Umbilical cord (tissue), 1 donor: ENCODE measurements at regions not wholly inside any gene's neighbourhood (a gene's known extent, or its start where the extent isn't known, plus 50 kb on each side); places are given as distances from the start of the nearest gene placed in this dataset.
"Not testable (repeated sequence)": the region's sequence is repeated elsewhere in the genome, so short reads cannot be mapped to it uniquely, and the experiment has no call there.

ENCODE experiments used
- DNase-seq: peaks from one replicate; pipeline ENCODE4 v3.0.0-alpha.2; 2015; ENCODE audit warnings: low spot score

DNA sequence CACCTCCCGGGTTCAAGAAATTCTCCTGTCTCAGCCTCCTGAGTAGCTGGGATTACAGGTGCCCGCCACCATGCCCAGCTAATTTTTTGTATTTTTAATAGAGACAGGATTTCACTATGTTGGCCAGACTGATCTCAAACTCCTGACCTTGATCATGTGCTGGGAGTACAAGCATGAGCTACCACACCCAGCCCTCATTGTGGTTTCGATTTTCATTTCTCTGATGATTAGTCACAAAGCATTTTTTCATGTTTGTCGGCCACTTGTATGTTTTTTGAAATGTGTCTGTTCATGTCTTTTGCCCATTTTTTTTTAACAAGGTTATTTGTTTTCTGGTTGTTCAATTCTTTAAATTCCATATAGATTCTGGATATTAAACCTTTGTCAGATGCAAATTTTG is 138.2 kb upstream of the MSX2 start:
- DNase-seq = not testable (repeated sequence)

DNA sequence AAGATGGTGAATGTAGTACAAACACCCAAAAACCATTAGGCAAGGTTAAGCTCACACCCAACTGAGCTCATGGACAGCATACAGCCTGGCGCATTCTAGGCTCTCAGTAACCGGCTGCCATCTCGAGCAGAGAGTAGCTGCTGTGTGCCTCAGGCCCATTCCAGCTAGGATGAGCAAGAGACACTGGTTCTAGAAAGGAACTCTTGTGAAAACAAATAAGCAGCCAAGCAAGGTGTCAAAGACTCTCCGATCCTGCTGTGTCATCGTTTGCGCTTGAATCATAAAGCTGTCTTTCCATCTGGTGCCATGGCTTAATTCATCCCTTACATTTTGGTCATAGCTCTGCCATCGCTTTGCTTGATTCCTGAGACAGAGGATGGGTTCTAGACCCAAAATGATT is 135.4 kb upstream of the MSX2 start:
- DNase-seq = no peak

DNA sequence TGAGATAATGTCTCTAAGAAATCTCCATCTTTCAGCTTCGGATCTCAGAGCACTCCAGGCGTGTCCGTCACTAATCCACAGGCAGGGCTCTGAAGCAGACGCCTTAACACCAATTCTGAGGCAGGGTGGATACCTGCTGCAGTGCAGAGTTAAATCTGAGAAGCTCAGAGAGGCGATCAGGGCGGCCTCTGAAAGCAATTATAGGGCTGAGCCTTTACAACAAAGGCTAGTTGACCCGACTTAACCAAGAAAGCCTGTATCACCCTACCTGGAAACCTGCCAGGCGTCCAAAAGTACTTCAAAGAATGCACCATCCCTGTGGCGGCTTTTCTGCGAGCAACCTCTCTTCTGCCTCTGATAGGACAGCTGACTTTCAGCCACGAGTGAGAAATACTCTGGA is 134.8 kb upstream of the MSX2 start:
- DNase-seq = no peak

DNA sequence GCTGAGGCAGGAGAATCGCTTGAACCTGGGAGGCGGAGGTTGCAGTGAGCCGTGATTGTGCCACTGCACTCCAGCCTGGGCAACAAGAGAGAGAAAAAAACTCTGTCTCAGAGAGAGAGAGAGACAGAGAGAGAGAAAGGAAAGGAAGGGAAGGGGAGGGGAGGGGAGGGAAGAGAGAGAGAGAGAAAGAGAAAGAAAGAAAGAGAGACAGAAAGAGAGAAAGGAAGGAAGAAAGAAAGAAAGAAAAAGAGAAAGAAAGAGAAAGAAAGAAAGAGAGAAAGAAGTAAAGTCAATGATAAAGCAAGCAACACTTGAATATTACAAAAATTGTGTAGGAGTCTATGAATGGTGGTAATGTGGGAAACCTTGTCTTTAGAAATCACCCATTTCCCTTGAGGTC is 133.6 kb upstream of the MSX2 start:
- no peak for DNase-seq

DNA sequence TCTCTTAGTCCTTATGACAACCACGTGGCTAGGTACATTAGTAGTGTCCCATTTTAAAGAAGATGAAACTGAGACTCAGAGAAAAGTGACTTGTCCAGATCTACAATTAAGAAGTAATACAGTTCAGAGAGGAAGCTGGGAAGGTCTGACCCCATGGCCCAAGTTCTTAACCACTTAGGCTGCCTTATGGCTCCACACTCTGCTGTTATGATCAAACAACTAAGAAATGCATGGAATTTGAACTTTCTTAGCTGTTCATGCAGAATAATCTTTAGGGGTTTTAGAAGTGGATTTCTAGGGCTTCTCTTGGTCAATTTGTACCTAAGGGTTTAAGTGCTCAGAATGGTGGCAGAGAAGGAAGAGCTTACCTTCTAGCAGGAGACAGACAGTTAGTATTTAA is 128.0 kb upstream of the MSX2 start:
- DNase-seq = peak; percentile 69

DNA sequence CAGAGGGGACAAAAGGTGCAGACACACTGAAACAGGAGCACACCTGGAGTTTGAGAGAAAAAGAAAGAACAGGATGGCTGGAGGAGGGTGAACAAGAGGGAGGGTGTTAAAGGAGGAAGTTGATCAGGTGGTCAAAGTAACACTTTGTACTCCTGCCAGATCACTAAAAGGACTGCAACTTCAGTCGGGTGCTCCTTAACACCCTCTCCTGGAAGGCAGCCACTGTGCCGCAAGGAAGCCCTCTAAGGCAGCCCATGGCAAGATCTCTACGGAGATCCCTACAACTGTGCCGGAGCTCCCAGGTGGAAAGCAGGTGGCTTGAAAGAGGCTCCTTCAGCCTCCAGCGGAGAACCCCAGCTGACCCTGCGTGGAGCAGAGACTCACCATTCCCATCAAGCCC is 124.4 kb upstream of the MSX2 start:
- DNase-seq = no peak

DNA sequence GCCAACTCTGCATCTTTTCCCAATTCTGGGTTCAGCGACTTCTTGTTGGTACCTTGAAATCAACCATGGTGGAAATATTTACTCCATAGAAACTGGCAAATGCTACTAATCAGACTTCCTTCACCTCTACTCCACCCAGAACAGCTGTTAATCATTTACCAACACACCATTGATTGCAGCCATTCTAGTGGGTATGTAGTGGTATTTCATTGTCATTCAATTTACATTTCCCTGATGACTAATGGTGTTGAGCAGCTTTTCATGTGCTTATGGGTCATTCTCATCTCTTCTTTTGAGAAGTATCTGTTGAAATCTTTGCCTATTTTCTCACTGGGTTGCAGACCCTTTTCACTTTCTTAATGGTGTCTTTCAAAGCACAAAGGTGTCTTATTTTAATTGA is 122.4 kb upstream of the MSX2 start:
- no peak for DNase-seq

DNA sequence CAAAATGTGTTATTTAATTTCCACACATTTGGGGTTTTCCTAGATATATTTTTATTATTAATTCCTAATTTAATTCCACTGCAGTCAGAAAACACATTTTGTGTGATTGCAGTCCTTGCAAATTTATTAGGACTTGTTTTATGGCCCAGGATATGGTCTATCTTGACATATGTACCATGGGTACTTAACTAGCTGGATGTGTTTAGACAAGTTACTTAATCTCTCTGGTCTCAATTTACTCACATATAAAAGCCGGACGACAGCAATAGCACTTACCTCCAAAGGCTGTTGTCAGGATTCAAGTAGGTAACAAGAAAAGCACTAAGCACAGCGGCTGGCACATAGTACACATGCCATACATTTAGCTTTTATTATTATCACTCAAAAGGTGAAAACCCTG is 118.2 kb upstream of the MSX2 start:
- no peak for DNase-seq

DNA sequence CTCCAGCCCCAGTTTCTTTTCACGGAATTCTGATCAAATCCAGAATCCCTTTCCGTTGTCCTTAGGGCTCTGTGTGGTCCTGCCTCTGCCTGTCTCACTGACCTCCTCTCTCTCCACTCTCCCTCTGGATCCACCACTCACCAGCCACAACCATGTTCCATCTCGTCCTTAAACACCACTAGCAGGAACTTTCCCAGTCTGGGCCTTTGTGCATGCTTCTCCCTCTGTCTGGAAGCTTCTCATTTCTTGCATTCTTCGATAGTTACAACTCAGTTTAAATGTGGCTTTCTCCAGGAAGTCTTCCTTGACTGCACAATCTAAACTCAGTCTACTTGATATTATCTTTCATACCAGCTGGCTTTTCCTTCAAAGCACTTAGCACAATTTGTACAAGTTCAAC is 117.7 kb upstream of the MSX2 start:
- DNase-seq = no peak

DNA sequence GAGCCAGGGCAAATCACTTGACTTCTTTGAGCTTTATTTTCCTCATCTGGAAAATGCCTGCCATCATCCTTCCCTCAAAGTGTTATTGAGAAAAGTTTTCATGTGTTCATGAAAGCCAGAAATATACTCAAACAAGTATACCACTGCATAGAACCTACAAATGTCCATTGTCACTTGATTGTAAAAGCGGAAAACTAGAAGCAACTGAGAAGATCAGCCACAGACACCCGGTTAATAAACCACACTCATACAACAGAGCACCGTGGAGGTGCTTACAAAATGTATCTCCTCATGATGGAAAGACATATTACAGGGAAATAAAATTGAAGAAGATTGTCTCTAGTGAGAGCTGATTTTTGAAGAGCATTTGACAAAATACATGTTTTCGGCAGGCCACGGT is 117.2 kb upstream of the MSX2 start:
- no peak for DNase-seq

DNA sequence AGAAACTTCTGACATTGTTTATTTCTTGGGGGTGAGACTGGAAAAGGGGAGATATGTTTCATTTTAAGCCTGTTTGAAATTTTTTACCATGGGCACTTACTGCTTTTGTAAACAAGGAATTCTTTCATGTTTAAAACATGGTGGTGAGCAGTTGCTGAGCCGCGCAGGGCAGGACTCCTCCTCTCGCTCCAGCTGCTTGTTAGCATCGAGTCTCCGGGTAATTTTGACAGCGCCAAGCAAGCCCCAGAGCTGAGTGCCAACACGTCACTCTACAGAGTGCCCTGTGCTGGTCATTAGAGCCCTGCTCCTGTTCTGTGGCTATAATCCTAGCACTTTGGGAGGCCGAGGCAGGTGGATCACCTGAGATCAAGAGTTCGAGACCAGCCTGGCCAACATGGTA is 116.5 kb upstream of the MSX2 start:
- DNase-seq = no peak

DNA sequence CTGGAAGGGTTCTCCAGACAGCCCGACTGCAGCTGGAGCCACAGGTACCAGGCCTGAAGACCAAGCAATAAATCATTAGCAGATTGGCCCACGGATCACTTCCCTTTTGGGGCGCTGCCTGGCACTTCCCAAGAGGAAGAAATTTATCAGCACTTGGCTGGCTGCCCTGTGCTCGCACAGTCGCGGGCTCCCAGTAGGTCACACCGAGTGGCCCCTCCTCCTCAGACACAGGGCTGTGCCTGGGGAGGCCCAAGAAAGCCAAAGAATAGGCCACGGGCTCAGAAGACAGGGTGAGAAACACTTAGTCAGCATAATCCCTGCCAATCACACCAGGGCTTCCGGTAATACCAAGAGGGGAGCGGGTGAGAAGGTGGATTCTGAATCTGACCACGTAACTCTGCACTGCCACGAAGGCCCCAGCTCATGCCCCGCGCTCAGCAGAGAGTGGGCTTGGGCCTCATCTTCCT is 115.7 kb upstream of the MSX2 start:
- DNase-seq = peak; percentile 52

DNA sequence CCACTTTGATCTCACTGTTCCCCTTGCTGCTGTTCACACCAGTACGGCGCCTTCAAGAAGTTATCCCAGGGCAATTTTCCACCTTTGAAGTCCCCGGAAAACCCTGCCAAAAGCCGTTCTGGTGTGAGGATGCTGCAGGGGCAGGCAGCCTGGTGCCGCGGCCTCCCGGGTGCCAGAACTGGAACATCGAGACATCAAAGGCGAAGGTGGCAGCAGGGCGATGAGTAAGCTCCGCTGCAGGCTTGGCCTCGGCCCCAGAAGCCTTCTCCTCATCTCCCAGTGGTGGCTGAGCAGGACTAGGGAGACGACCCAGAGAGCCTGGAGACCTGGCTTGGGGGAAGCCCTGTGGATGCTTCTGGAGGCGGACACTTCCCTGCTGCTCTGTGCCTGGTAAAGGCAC is 115.3 kb upstream of the MSX2 start:
- peak; percentile 66 for DNase-seq

DNA sequence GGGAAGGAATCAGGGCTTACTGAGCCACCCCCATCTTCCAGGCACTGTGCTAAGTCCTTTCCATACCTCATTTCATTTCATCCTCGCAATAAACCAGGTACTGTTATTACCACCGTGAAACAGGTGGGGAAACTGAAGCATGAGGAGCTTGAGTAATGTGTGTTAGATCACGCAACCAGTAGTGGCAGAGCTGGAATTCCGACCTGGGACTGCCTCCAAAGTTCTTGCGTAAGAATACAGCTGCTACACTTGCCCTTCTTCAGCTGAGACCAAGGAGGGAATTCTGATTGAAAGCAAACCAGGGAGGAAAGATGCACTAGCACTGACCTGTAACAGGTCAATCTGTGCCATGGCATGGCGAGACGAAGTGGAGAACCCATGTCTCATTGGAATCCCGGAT is 113.4 kb upstream of the MSX2 start:
- DNase-seq = peak; percentile 74

DNA sequence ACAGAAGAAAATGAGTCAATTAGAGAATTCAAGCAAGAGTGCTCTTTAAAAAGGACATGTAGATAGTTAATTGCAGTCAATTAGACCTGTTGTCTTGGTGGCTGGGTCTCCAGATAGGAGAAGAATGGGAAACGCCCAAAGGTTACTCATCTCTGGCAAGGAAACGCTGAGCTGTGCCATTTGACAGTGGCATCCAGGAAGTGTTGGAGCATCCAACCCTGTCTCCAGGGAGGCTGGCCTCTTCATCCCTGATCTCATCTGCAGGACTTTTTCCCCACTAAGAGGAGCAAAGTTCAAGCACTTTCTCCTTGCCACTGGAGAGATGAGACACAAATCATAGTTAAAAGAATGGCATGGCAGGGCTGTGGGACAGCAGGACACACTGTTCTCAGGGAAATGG is 111.7 kb upstream of the MSX2 start:
- DNase-seq = no peak

DNA sequence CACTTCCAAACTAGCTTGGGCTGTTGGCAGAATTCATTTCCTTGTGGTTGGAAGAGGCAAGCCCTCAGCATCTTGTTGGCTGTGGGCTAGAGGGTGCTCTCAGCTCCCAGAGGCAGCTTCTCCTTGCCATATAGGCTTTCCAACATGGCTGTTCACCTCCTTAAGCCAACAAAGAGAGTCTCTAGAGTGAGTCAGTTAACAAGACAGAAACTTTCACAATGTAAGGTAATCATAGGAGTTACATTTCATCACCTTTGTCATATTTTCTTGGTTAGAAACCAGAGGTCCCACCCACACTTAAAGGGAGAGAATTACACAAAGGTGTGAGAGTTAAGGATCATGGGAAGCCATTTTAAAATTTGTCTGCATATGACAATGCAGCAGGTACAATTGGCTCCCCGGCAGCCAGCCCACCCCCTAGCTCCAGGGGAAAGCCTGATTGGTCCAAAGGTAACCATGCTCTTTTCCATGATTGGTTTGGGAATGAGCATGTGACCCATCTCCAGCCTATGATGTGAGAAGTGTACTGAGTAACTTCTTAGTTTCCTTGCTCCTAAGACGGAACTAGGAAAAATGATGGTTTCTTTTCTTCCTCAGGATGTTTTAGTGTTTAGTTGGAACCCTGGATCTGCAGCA is 109.8 kb upstream of the MSX2 start:
- DNase-seq = no peak

DNA sequence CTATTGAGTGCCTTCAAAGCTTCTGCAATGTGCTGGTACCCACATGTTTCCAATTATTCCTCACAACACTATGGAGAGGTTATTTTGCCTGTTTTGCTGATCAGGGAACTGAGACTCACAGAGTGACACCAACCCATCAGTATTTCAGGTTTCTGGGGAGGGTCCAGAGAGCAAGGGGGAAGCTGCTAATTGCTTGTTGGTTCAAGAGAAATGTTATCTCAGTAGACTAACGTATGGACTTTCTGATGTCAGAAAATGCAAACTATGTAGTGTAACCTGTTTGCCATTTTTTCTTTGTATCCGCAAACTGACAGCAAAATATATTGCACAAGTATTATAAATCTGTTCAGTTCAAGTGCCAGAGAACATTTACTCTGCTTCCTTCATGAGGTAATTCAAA is 108.3 kb upstream of the MSX2 start:
- peak; percentile 71 for DNase-seq

DNA sequence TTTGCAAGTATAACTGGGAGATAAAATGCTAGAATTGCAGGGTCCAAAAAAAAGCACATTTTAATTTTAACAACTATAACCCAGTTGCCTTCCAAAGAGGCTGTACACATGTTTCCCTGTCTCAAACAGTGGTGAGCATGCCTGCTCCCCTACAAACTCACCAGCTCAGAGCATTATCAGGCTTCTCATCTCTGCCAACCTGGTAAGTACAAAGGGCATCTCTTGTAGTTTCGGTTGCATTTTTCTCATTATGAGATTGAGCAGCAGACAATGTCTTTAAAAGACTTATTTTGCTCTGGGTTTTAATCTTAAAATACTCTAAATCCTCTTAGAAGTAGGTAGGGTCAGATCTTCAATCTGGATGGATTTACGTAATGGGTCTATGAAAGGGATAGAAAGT is 107.1 kb upstream of the MSX2 start:
- DNase-seq = peak; percentile 88

DNA sequence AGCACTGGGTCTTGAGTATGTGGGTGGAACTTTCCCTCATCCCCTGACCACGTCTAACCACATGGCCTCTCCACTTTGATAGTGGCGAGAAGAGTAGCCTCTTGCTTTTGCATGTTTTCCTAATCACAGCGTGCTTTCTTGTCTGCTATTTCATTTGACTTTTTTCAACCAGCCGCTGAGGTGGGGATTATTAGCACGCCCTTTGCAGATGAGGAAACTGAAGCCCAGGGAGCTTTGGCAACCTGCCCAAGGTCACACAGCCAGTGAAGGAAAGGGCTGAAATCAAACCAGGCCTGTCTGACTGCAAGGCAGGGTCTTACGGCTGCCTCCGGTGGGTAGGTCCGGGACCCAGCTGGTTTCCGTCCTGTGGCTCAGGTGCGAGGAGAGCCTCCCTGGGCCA is 106.5 kb upstream of the MSX2 start:
- peak; percentile 93 for DNase-seq

DNA sequence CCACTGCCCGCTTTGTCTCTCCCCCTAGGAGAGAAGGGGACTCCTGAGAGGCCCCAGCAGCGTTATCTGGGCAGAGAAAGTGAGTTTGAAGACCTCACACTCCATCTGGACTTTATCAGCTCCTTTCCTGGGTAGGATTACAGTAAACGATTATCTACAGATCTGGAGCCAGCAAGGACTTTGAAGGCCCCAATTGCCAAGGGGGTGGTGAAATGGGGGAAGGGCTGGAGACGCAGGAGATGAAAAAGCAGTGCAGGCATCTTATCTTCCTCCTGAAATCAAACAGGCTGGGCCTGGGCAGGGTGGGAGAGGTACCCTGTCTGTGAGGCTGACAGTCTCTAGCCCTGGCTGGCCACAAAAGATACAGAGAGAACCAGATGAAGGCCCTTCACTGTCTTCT is 105.8 kb upstream of the MSX2 start:
- DNase-seq = peak; percentile 97

DNA sequence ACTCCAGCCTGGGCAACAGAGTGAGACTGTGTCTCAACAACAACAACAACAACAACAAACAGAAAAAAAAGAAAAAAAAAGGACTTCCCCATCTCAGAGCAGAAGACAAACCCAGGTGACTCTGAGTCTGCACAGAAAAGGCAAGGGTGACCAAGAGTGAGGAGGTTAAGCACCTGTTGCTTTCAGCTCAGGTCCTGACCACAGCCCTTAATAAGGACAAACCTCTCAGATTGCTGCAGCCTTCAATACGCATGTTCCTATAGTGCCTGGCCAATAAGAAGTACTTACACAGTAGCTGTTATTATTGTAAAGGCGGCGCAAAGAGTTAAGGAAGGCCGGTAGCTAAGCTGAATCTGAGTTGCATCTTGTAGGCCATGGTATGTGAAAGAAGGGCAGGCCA is 102.3 kb upstream of the MSX2 start:
- DNase-seq = no peak

DNA sequence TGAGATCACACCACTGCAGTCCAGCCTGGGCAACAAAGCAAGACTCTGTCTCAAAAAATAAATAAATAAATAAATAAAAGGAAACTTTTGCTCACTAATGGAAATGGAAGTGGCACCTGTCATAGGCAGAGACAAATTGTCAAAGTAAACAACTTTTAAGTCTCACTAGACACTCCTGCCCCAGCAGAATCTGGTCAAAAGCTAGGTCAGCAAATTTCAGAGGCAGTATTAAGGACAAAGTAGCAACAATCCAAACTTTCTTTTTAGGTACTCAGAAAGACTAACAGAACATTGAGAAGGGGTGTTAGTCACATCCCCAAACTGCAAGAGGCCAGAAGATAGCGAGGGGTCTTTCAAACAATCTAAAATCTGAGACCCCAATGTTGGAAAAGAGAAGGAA is 101.4 kb upstream of the MSX2 start:
- no peak for DNase-seq

DNA sequence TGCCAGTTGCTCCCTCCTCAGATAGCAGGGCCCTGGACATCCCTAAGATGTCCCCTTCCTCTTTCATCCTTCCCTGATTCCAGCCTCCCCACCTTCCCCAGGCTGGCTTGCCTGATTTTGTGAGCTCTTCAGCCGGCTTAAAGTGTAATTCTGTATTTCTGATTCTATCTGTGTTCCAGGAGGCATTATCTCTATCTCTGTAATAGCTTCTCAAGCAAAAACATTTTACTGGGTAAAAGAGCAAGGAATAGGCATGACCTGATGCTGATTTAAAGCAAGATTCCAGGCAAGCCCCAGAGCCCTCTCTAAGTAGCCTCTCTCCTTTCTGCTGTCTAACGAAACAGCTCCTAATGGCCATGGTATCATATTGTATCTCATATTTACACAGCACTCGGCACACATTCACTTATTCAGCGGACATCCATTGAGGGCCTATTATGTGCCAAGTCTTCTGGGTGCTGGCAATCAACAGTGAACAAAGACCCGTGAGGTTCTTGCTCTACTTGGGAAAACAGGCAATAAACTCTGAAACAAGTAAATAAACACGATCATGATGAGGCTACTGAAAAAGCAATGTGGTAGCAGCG is 100.9 kb upstream of the MSX2 start:
- peak; percentile 91 for DNase-seq
